ENCODE measurements at regions not wholly inside any gene's neighbourhood (a gene's known extent, or its start where the extent isn't known, plus 50 kb on each side); places are given as distances from the start of the nearest gene placed in this dataset.

GRCh38 chr14:86865934-86866333 is 1127.0 kb downstream of the GALC start:
- TF ChIP-seq CTCF (IDR thresholded peaks at IDR 0.05), result no peak
- TF ChIP-seq POLR2A (IDR thresholded peaks at IDR 0.05), result no peak

Data from right lobe of liver (tissue), 4 donors.